ENCODE measurements at regions not wholly inside any gene's neighbourhood (a gene's known extent, or its start where the extent isn't known, plus 50 kb on each side); places are given as distances from the start of the nearest gene placed in this dataset.
A peak's percentile ranks its signal among the peaks of the same experiment; 100 is the strongest.
"Not testable (repeated sequence)": the region's sequence is repeated elsewhere in the genome, so short reads cannot be mapped to it uniquely, and the experiment has no call there.

DNA sequence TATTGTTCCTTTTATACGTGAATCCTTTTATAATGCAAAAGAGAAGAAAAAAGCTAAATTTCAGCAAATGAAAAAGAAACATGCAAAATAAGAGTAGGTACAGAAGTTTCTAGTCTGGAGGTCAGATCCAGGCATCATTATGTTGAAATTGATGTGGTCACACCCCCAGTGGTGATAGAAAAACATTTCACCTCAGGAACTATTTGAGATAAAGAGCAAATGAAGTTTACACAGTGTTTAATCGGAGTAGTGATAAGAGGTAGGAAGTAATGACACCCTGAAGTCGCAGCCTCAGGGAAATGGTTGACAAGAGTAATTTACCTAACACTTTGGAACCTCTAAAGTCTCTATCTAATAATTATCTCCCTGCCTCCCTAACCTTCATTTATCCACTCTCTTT lies 536.0 kb upstream of the STEAP1 start:
- Mint-ChIP-seq H3K27ac (ENCODE audit: unreplicated experiment) (no peak overlapping the region), H3K9me3 (ENCODE audit: unreplicated experiment) (no peaks in the 10 kb centered on the region), H3K4me3 (ENCODE audit: unreplicated experiment) (no peak overlapping the region), H3K4me1 (ENCODE audit: low read depth, unreplicated experiment) (no peaks in the 10 kb centered on the region), H3K27me3 (ENCODE audit: insufficient read depth, unreplicated experiment) (no peaks in the 10 kb centered on the region), H3K36me3 (ENCODE audit: insufficient read depth, unreplicated experiment) (no peaks in the 10 kb centered on the region)
- Histone ChIP-seq H3K9me3 (no peaks in the 10 kb centered on the region), H3K27me3 (replicated peaks; ENCODE audit: control insufficient read depth, insufficient read depth, low read length) (no peaks in the 10 kb centered on the region), H3K4me3 (ENCODE audit: low read depth, low read length) (no peak overlapping the region), H3K36me3 (ENCODE audit: control insufficient read depth, insufficient read depth, low read length) (no peaks in the 10 kb centered on the region), H3K4me1 (no peaks in the 10 kb centered on the region)
- intact Hi-C loops (cut with micrococcal nuclease; ENCODE audit: unreplicated experiment): no loop called here
- DNase-seq: no peak
- ChIA-PET POLR2A (no interaction called here), CTCF (no interaction called here)
- BruUV-seq (replicated peaks): no TSS peak
- no peak for TF ChIP-seq CTCF (IDR thresholded peaks at IDR 0.05; ENCODE audit: insufficient read depth in 1 of 2, low read depth in 1 of 2, low read length in 1 of 2, severe bottlenecking in 1 of 2, unreplicated experiment in 1 of 2)

DNA sequence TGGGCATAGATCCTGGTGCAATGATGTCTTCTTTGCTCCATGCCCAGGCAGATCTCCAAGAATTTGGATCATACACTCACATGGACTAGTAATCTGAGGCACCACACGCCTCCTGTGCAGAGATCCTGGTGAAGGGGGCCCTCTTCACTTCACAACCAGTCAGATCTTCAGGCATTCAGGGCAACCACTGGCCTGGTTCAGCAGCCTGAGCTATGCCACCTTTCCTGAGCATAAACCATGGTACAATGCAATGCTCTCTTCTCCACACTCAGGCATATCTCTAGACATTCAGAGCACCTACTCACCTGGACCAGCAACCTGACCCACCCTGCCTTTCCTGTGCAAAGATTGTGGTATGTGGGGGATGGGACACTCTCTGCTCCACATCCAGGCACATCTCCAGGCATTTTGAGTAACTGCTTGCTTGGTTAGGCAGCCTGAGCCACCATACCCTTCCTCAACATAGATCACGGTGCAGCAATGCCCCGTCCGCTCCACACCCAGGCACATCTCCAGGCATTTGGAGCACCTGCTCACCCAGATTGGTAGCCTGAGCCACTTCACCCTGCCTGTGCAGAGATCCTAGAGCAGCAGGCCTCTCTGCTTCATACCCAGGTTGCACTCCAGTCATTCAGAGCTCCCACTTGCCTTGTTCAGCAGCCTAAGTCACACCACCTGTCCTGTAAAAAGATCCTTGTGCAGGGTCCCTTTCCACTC lies 532.2 kb upstream of the STEAP1 start:
- Histone ChIP-seq H3K4me3 (ENCODE audit: low read depth, low read length) (no peak overlapping the region), H3K9me3 (no peaks in the 10 kb centered on the region), H3K36me3 (ENCODE audit: control insufficient read depth, insufficient read depth, low read length) (no peaks in the 10 kb centered on the region), H3K27me3 (replicated peaks; ENCODE audit: control insufficient read depth, insufficient read depth, low read length) (no peaks in the 10 kb centered on the region), H3K4me1 (no peaks in the 10 kb centered on the region)
- Mint-ChIP-seq H3K27me3 (ENCODE audit: insufficient read depth, unreplicated experiment) (peaks cover 4% of the 10 kb centered on the region), H3K36me3 (ENCODE audit: insufficient read depth, unreplicated experiment) (no peaks in the 10 kb centered on the region), H3K4me1 (ENCODE audit: low read depth, unreplicated experiment) (no peaks in the 10 kb centered on the region), H3K27ac (ENCODE audit: unreplicated experiment) (no peak overlapping the region), H3K4me3 (ENCODE audit: unreplicated experiment) (no peak overlapping the region), H3K9me3 (ENCODE audit: unreplicated experiment) (no peaks in the 10 kb centered on the region)
- DNase-seq: no peak
- POLR2A ChIA-PET: no interaction called here
- no TSS peak for BruUV-seq (replicated peaks)
- intact Hi-C loops (cut with micrococcal nuclease; ENCODE audit: unreplicated experiment): loop anchor here (10.0 kb wide), 1 partner anchor 1077 kb away; no protein-coding TSS in a partner anchor
- no peak for TF ChIP-seq CTCF (IDR thresholded peaks at IDR 0.05; ENCODE audit: insufficient read depth in 1 of 2, low read depth in 1 of 2, low read length in 1 of 2, severe bottlenecking in 1 of 2, unreplicated experiment in 1 of 2)
- CTCF ChIA-PET: interaction anchor here (0.7 to 1.0 kb wide), 2 partner anchors 34 to 1379 kb away, joined by 3 to 6 read pairs; no protein-coding TSS in a partner anchor

DNA sequence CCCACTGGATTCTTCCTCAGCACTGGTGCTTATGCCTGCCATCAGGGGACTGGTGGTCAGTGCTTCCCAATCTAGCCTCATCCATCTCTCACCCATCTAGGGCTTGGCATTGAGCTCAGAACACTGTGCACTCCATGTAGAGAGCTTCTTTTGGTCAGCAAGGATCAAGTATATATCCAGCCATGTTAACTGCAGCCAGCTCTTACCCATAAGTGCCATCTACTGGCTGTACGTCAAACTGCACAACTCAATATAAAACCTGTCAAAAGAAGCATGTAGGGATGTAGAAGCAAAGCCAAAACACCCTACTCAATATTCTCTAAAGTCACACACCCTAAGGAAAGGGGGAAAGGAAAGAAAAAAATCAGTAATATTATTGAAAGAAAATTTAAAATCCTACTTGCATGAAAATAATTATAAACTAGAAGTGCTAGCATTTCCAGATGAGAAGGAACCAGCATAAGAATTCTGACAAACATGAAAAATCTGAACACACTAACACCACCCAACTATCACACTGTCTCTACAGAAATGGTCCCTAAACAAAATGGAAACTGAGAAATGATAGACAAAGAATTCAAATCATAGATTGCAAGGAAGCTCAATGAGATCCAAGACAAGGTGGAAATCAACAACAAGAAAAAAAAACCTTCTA lies 531.1 kb upstream of the STEAP1 start:
- TF ChIP-seq CTCF (IDR thresholded peaks at IDR 0.05; ENCODE audit: insufficient read depth in 1 of 2, low read depth in 1 of 2, low read length in 1 of 2, severe bottlenecking in 1 of 2, unreplicated experiment in 1 of 2): peak; percentile 61 to 78
- Mint-ChIP-seq H3K27ac (ENCODE audit: unreplicated experiment) (no peak overlapping the region), H3K4me3 (ENCODE audit: unreplicated experiment) (no peak overlapping the region), H3K27me3 (ENCODE audit: insufficient read depth, unreplicated experiment) (peaks cover 7% of the 10 kb centered on the region), H3K36me3 (ENCODE audit: insufficient read depth, unreplicated experiment) (no peaks in the 10 kb centered on the region), H3K9me3 (ENCODE audit: unreplicated experiment) (no peaks in the 10 kb centered on the region), H3K4me1 (ENCODE audit: low read depth, unreplicated experiment) (no peaks in the 10 kb centered on the region)
- ChIA-PET CTCF (interaction anchor here (0.5 to 1.0 kb wide), 6 partner anchors 30 to 1380 kb away, joined by 3 to 6 read pairs (median 3); no protein-coding TSS in a partner anchor), POLR2A (no interaction called here)
- H3K9me3 ChIP-seq: no peaks in the 10 kb centered on the region
- H3K4me1 ChIP-seq: no peaks in the 10 kb centered on the region
- no peaks in the 10 kb centered on the region for H3K27me3 ChIP-seq (replicated peaks; ENCODE audit: control insufficient read depth, insufficient read depth, low read length)
- intact Hi-C loops (cut with micrococcal nuclease; ENCODE audit: unreplicated experiment): loop anchor here (1.0 to 10.0 kb wide), 3 partner anchors 289 to 1380 kb away; no protein-coding TSS in a partner anchor
- DNase-seq: peak; percentile 34 to 45
- no peaks in the 10 kb centered on the region for H3K36me3 ChIP-seq (ENCODE audit: control insufficient read depth, insufficient read depth, low read length)
- no TSS peak for BruUV-seq (replicated peaks)
- H3K4me3 ChIP-seq (ENCODE audit: low read depth, low read length): no peak overlapping the region

DNA sequence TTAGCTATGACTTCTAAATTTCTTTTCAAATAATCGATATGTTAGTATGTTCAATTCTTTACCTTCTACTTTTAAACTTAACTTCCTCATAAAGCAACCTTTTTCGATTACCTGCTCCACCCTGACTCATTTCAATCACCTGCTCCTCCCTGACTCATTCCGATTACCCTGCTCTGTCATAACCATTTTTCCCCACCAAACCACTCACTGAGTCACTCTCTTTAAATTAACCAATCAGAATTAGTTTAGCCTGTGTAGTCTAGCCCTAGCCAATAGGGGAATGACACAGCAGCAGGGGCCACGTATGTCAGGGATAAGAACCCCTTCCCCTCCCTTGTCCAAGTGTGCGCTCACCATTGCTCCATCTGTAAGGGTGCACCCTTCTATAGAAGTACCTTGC lies 530.1 kb upstream of the STEAP1 start:
- H3K27me3 ChIP-seq (replicated peaks; ENCODE audit: control insufficient read depth, insufficient read depth, low read length); H3K36me3 ChIP-seq (ENCODE audit: control insufficient read depth, insufficient read depth, low read length); H3K4me1 Mint-ChIP-seq (ENCODE audit: low read depth, unreplicated experiment); H3K9me3 Mint-ChIP-seq (ENCODE audit: unreplicated experiment); H3K9me3 ChIP-seq; POLR2A ChIA-PET; H3K4me3 ChIP-seq (ENCODE audit: low read depth, low read length); CTCF ChIA-PET; H3K36me3 Mint-ChIP-seq (ENCODE audit: insufficient read depth, unreplicated experiment); H3K27me3 Mint-ChIP-seq (ENCODE audit: insufficient read depth, unreplicated experiment); BruUV-seq (replicated peaks); H3K4me3 Mint-ChIP-seq (ENCODE audit: unreplicated experiment); DNase-seq; H3K4me1 ChIP-seq; H3K27ac Mint-ChIP-seq (ENCODE audit: unreplicated experiment): not testable (repeated sequence)
- intact Hi-C loops (cut with micrococcal nuclease; ENCODE audit: unreplicated experiment): loop anchor here (10.0 kb wide), 1 partner anchor 1079 kb away; no protein-coding TSS in a partner anchor
